Stimulated activated CD8-positive, alpha-beta memory T cell treated with anti-CD3 and anti-CD28 coated beads, Interleukin-15, amount 100 ng/mL, for 4 hours (primary cell): ENCODE measurements at regions not wholly inside any gene's neighbourhood (a gene's known extent, or its start where the extent isn't known, plus 50 kb on each side); places are given as distances from the start of the nearest gene placed in this dataset.

Source experiments
- DNase-seq, 2 donors: peaks; one replicate each; pipeline ENCODE4 v3.0.0-alpha.2; 2020; ENCODE audit warnings: low read depth in 2 of 2

- DNase-seq: no peak
Measured at GRCh38 chr2:220046507-220046906, 419.1 kb downstream of the SLC4A3 start.

GRCh38 chr2:220051716-220052115, 424.3 kb downstream of the SLC4A3 start:
- no peak for DNase-seq

- DNase-seq: no peak
Measured at GRCh38 chr2:220053919-220054318, 426.5 kb downstream of the SLC4A3 start.

- no peak for DNase-seq
Measured at GRCh38 chr2:220057391-220057790, 430.0 kb downstream of the SLC4A3 start.

- DNase-seq: no peak
Measured at GRCh38 chr2:220057916-220058315, 430.5 kb downstream of the SLC4A3 start.

GRCh38 chr2:220064111-220065030, 436.9 kb downstream of the SLC4A3 start:
- no peak for DNase-seq

- no peak for DNase-seq
Measured at GRCh38 chr2:220065581-220065980, 438.2 kb downstream of the SLC4A3 start.

GRCh38 chr2:220068846-220069245, 441.4 kb downstream of the SLC4A3 start:
- DNase-seq: no peak

GRCh38 chr2:220070349-220070748, 442.9 kb downstream of the SLC4A3 start:
- no peak for DNase-seq

- no peak for DNase-seq
Measured at GRCh38 chr2:220071696-220072095, 444.3 kb downstream of the SLC4A3 start.

GRCh38 chr2:220072669-220073220, 445.3 kb downstream of the SLC4A3 start:
- DNase-seq: no peak

- no peak for DNase-seq
Measured at GRCh38 chr2:220075835-220076234, 448.4 kb downstream of the SLC4A3 start.

- no peak for DNase-seq
Measured at GRCh38 chr2:220076734-220077133, 449.3 kb downstream of the SLC4A3 start.

- no peak for DNase-seq
Measured at GRCh38 chr2:220077488-220077887, 450.1 kb downstream of the SLC4A3 start.

- no peak for DNase-seq
Measured at GRCh38 chr2:220078439-220078838, 451.0 kb downstream of the SLC4A3 start.

- DNase-seq: no peak
Measured at GRCh38 chr2:220079595-220079994, 452.2 kb downstream of the SLC4A3 start.

GRCh38 chr2:220081171-220081570, 453.7 kb downstream of the SLC4A3 start:
- DNase-seq: no peak

- no peak for DNase-seq
Measured at GRCh38 chr2:220090050-220090449, 462.6 kb downstream of the SLC4A3 start.

GRCh38 chr2:220096406-220096805, 469.0 kb downstream of the SLC4A3 start:
- no peak for DNase-seq

- no peak for DNase-seq
Measured at GRCh38 chr2:220101980-220102379, 474.6 kb downstream of the SLC4A3 start.

- no peak for DNase-seq
Measured at GRCh38 chr2:220103596-220103995, 476.2 kb downstream of the SLC4A3 start.

GRCh38 chr2:220104871-220105351, 477.5 kb downstream of the SLC4A3 start:
- no peak for DNase-seq

GRCh38 chr2:220106065-220106464, 478.6 kb downstream of the SLC4A3 start:
- no peak for DNase-seq
